Superior temporal gyrus (tissue), 1 donor: ENCODE measurements at regions not wholly inside any gene's neighbourhood (a gene's known extent, or its start where the extent isn't known, plus 50 kb on each side); places are given as distances from the start of the nearest gene placed in this dataset.

ENCODE experiments used
- DNase-seq: peaks from one replicate; pipeline ENCODE4 v3.0.0-alpha.2; 2016; ENCODE audit errors: extremely low spot score

GRCh38 chr3:103614719-103615118, 1179.9 kb downstream of the ZPLD1 start:
- DNase-seq = no peak

GRCh38 chr3:103617961-103618360, 1183.1 kb downstream of the ZPLD1 start:
- DNase-seq = no peak

GRCh38 chr3:103624271-103624670, 1189.5 kb downstream of the ZPLD1 start:
- DNase-seq = no peak

GRCh38 chr3:103629391-103629790, 1194.6 kb downstream of the ZPLD1 start:
- DNase-seq = no peak

GRCh38 chr3:103644450-103644849, 1209.6 kb downstream of the ZPLD1 start:
- no peak for DNase-seq

- no peak for DNase-seq
Measured at GRCh38 chr3:103653996-103654395, 1219.2 kb downstream of the ZPLD1 start.

GRCh38 chr3:103657756-103658155, 1222.9 kb downstream of the ZPLD1 start:
- no peak for DNase-seq

GRCh38 chr3:103660810-103661209, 1226.0 kb downstream of the ZPLD1 start:
- no peak for DNase-seq

GRCh38 chr3:103662591-103662990, 1227.8 kb downstream of the ZPLD1 start:
- DNase-seq = no peak

GRCh38 chr3:103672346-103672745, 1237.5 kb downstream of the ZPLD1 start:
- DNase-seq = no peak

- DNase-seq = no peak
Measured at GRCh38 chr3:103684904-103685303, 1250.1 kb downstream of the ZPLD1 start.

- no peak for DNase-seq
Measured at GRCh38 chr3:103685939-103686338, 1251.1 kb downstream of the ZPLD1 start.

- no peak for DNase-seq
Measured at GRCh38 chr3:103690536-103690935, 1255.7 kb downstream of the ZPLD1 start.

- DNase-seq = no peak
Measured at GRCh38 chr3:103693831-103694230, 1259.0 kb downstream of the ZPLD1 start.

- no peak for DNase-seq
Measured at GRCh38 chr3:103698646-103699045, 1263.8 kb downstream of the ZPLD1 start.

- DNase-seq = no peak
Measured at GRCh38 chr3:103699228-103699627, 1264.4 kb downstream of the ZPLD1 start.

GRCh38 chr3:103705641-103706040, 1270.8 kb downstream of the ZPLD1 start:
- no peak for DNase-seq

- DNase-seq = no peak
Measured at GRCh38 chr3:103706671-103707070, 1271.9 kb downstream of the ZPLD1 start.

- no peak for DNase-seq
Measured at GRCh38 chr3:103711670-103712069, 1276.9 kb downstream of the ZPLD1 start.

- no peak for DNase-seq
Measured at GRCh38 chr3:103712320-103713008, 1277.6 kb downstream of the ZPLD1 start.

GRCh38 chr3:103729547-103729946, 1294.7 kb downstream of the ZPLD1 start:
- no peak for DNase-seq

- DNase-seq = no peak
Measured at GRCh38 chr3:103730744-103731143, 1295.9 kb downstream of the ZPLD1 start.

GRCh38 chr3:103752986-103753385, 1318.2 kb downstream of the ZPLD1 start:
- DNase-seq = no peak

GRCh38 chr3:103767635-103768034, 1332.8 kb downstream of the ZPLD1 start:
- no peak for DNase-seq
